Muscle layer of colon (tissue), 2 donors: ENCODE measurements at regions not wholly inside any gene's neighbourhood (a gene's known extent, or its start where the extent isn't known, plus 50 kb on each side); places are given as distances from the start of the nearest gene placed in this dataset.
"Not testable (repeated sequence)": the region's sequence is repeated elsewhere in the genome, so short reads cannot be mapped to it uniquely, and the experiment has no call there.

Experiments used
- H3K27ac ChIP-seq: one replicate; pipeline ENCODE4 v1.7.0; 2013; ENCODE audit warnings: low read depth, mild to moderate bottlenecking, low read length, moderate library complexity
- H3K27me3 ChIP-seq, 2 donors: one replicate each; pipeline ENCODE4 v1.7.0; 2013; ENCODE audit warnings: low read length in 2 of 2, mild to moderate bottlenecking in 2 of 2; ENCODE audit not compliant: insufficient read depth in 2 of 2, control insufficient read depth in 1 of 2
- H3K36me3 ChIP-seq: one replicate; pipeline ENCODE4 v1.7.0; 2013; ENCODE audit warnings: mild to moderate bottlenecking, low read length; ENCODE audit not compliant: insufficient read depth
- H3K4me1 ChIP-seq: one replicate; pipeline ENCODE4 v1.7.0; 2013; ENCODE audit warnings: mild to moderate bottlenecking, low read length; ENCODE audit not compliant: insufficient read depth
- H3K4me3 ChIP-seq, 2 donors: one replicate each; pipeline ENCODE4 v1.7.0; 2013; ENCODE audit warnings: low read length in 2 of 2, low read depth in 1 of 2, mild to moderate bottlenecking in 1 of 2, moderate library complexity in 1 of 2
- H3K9ac ChIP-seq: one replicate; pipeline ENCODE4 v1.7.0; 2013; ENCODE audit warnings: low read length
- H3K9me3 ChIP-seq: one replicate; pipeline ENCODE4 v1.7.0; 2013; ENCODE audit warnings: mild to moderate bottlenecking, low read length
- donor health status: abdominal sarcoma.
- donor health status: Adenocarcinoma of cecum.

- H3K9me3 ChIP-seq, result no peaks in the 10 kb centered on the region
Observed at GRCh38 chr5:82422751-82423181, 144.6 kb upstream of the RPS23 start.

GRCh38 chr5:82422001-82422740 lies 144.0 kb upstream of the RPS23 start:
- H3K27me3 ChIP-seq, result no peaks in the 10 kb centered on the region
- no peak overlapping the region for H3K4me3 ChIP-seq
- no peaks in the 10 kb centered on the region for H3K4me1 ChIP-seq
- H3K9ac ChIP-seq, result no peak overlapping the region
- no peak overlapping the region for H3K27ac ChIP-seq
- H3K9me3 ChIP-seq, result no peaks in the 10 kb centered on the region
- H3K36me3 ChIP-seq, result no peaks in the 10 kb centered on the region

More at GRCh38 chr5:82422751-82423181, 144.6 kb upstream of the RPS23 start:
- Histone ChIP-seq H3K27me3 (no peaks in the 10 kb centered on the region), H3K9ac (no peak overlapping the region), H3K4me1 (no peaks in the 10 kb centered on the region), H3K36me3 (no peaks in the 10 kb centered on the region), H3K27ac (no peak overlapping the region), H3K4me3 (no peak overlapping the region)

- Histone ChIP-seq H3K9me3 (no peaks in the 10 kb centered on the region), H3K36me3 (no peaks in the 10 kb centered on the region), H3K4me3 (no peak overlapping the region), H3K27me3 (no peaks in the 10 kb centered on the region), H3K9ac (no peak overlapping the region), H3K27ac (no peak overlapping the region), H3K4me1 (no peaks in the 10 kb centered on the region)
Observed at GRCh38 chr5:82421119-82421518, 143.0 kb upstream of the RPS23 start.

GRCh38 chr5:82420524-82420923 lies 142.4 kb upstream of the RPS23 start:
- not testable (repeated sequence) for H3K9me3 ChIP-seq, H3K36me3 ChIP-seq, H3K9ac ChIP-seq, H3K4me1 ChIP-seq, H3K27me3 ChIP-seq, H3K27ac ChIP-seq, H3K4me3 ChIP-seq

- no peaks in the 10 kb centered on the region for H3K36me3 ChIP-seq
- H3K9me3 ChIP-seq, result no peaks in the 10 kb centered on the region
- H3K27me3 ChIP-seq, result no peaks in the 10 kb centered on the region
- no peak overlapping the region for H3K4me3 ChIP-seq
- no peak overlapping the region for H3K9ac ChIP-seq
- H3K27ac ChIP-seq, result no peak overlapping the region
- no peaks in the 10 kb centered on the region for H3K4me1 ChIP-seq
Observed at GRCh38 chr5:82419559-82420332, 141.6 kb upstream of the RPS23 start.

GRCh38 chr5:82418608-82418950 lies 140.4 kb upstream of the RPS23 start:
- Histone ChIP-seq H3K4me3 (no peak overlapping the region), H3K36me3 (no peaks in the 10 kb centered on the region), H3K9me3 (no peaks in the 10 kb centered on the region)

GRCh38 chr5:82417776-82418607 lies 139.8 kb upstream of the RPS23 start:
- no peak overlapping the region for H3K9ac ChIP-seq
- no peak overlapping the region for H3K4me3 ChIP-seq
- H3K27ac ChIP-seq, result no peak overlapping the region
- no peaks in the 10 kb centered on the region for H3K9me3 ChIP-seq
- no peaks in the 10 kb centered on the region for H3K4me1 ChIP-seq
- H3K27me3 ChIP-seq, result no peaks in the 10 kb centered on the region
- no peaks in the 10 kb centered on the region for H3K36me3 ChIP-seq

More at GRCh38 chr5:82418608-82418950, 140.4 kb upstream of the RPS23 start:
- Histone ChIP-seq H3K27ac (no peak overlapping the region), H3K27me3 (no peaks in the 10 kb centered on the region), H3K9ac (no peak overlapping the region), H3K4me1 (no peaks in the 10 kb centered on the region)

GRCh38 chr5:82416512-82416911 lies 138.4 kb upstream of the RPS23 start:
- Histone ChIP-seq H3K4me3 (no peak overlapping the region), H3K9ac (no peak overlapping the region), H3K36me3 (no peaks in the 10 kb centered on the region), H3K4me1 (no peaks in the 10 kb centered on the region), H3K27me3 (no peaks in the 10 kb centered on the region), H3K27ac (no peak overlapping the region), H3K9me3 (no peaks in the 10 kb centered on the region)

- Histone ChIP-seq H3K4me3 (no peak overlapping the region), H3K27me3 (no peaks in the 10 kb centered on the region), H3K27ac (no peak overlapping the region), H3K4me1 (no peaks in the 10 kb centered on the region), H3K9me3 (no peaks in the 10 kb centered on the region), H3K36me3 (no peaks in the 10 kb centered on the region), H3K9ac (no peak overlapping the region)
Observed at GRCh38 chr5:82414041-82414388, 135.9 kb upstream of the RPS23 start.

- Histone ChIP-seq H3K27ac (no peak overlapping the region), H3K27me3 (no peaks in the 10 kb centered on the region), H3K4me1 (no peaks in the 10 kb centered on the region), H3K9me3 (no peaks in the 10 kb centered on the region), H3K36me3 (no peaks in the 10 kb centered on the region), H3K4me3 (no peak overlapping the region), H3K9ac (no peak overlapping the region)
Observed at GRCh38 chr5:82413302-82414040, 135.3 kb upstream of the RPS23 start.

- no peak overlapping the region for H3K27ac ChIP-seq
- no peaks in the 10 kb centered on the region for H3K4me1 ChIP-seq
- no peak overlapping the region for H3K4me3 ChIP-seq
- no peaks in the 10 kb centered on the region for H3K9me3 ChIP-seq
- no peaks in the 10 kb centered on the region for H3K27me3 ChIP-seq
- no peak overlapping the region for H3K9ac ChIP-seq
- H3K36me3 ChIP-seq, result no peaks in the 10 kb centered on the region
Observed at GRCh38 chr5:82408033-82408432, 129.9 kb upstream of the RPS23 start.
